Suppressor macrophage treated with lipopolysaccharide for 4 hours (primary cell): ENCODE measurements at regions not wholly inside any gene's neighbourhood (a gene's known extent, or its start where the extent isn't known, plus 50 kb on each side); places are given as distances from the start of the nearest gene placed in this dataset.

Experiments
- DNase-seq: peaks from one replicate; pipeline ENCODE4 v3.0.0-alpha.2; 2020

- DNase-seq, result no peak
These were observed 470.8 kb upstream of the TNP1 start for GRCh38 chr2:217330647-217331046.

- DNase-seq, result no peak
These were observed 469.2 kb upstream of the TNP1 start for GRCh38 chr2:217329023-217329431.

- DNase-seq, result no peak
These were observed 468.7 kb upstream of the TNP1 start for GRCh38 chr2:217328622-217328978.

- DNase-seq, result no peak
These were observed 468.2 kb upstream of the TNP1 start for GRCh38 chr2:217327953-217328621.

- DNase-seq, result no peak
These were observed 466.6 kb upstream of the TNP1 start for GRCh38 chr2:217326238-217327022.

GRCh38 chr2:217325816-217326215 is 466.0 kb upstream of the TNP1 start:
- no peak for DNase-seq

- DNase-seq, result no peak
These were observed 465.4 kb upstream of the TNP1 start for GRCh38 chr2:217325251-217325650.

- DNase-seq, result peak; percentile 75
These were observed 456.9 kb upstream of the TNP1 start for GRCh38 chr2:217316743-217317142.

GRCh38 chr2:217314021-217314460 is 454.2 kb upstream of the TNP1 start:
- DNase-seq, result no peak

- no peak for DNase-seq
These were observed 453.5 kb upstream of the TNP1 start for GRCh38 chr2:217313386-217313785.

GRCh38 chr2:217309056-217309455 is 449.2 kb upstream of the TNP1 start:
- DNase-seq, result no peak

GRCh38 chr2:217307023-217307422 is 447.2 kb upstream of the TNP1 start:
- DNase-seq, result no peak

GRCh38 chr2:217305882-217306281 is 446.0 kb upstream of the TNP1 start:
- no peak for DNase-seq

GRCh38 chr2:217304582-217304981 is 444.7 kb upstream of the TNP1 start:
- no peak for DNase-seq

- DNase-seq, result no peak
These were observed 443.0 kb upstream of the TNP1 start for GRCh38 chr2:217302856-217303255.

- peak; percentile 49 for DNase-seq
These were observed 441.5 kb upstream of the TNP1 start for GRCh38 chr2:217301142-217301925.

- no peak for DNase-seq
These were observed 439.7 kb upstream of the TNP1 start for GRCh38 chr2:217299590-217299989.

- DNase-seq, result peak; percentile 16
These were observed 437.2 kb upstream of the TNP1 start for GRCh38 chr2:217297096-217297495.

GRCh38 chr2:217294818-217295217 is 435.0 kb upstream of the TNP1 start:
- DNase-seq, result no peak

- no peak for DNase-seq
These were observed 434.3 kb upstream of the TNP1 start for GRCh38 chr2:217294211-217294610.

GRCh38 chr2:217293607-217294006 is 433.7 kb upstream of the TNP1 start:
- no peak for DNase-seq

GRCh38 chr2:217293046-217293445 is 433.2 kb upstream of the TNP1 start:
- DNase-seq, result no peak

- no peak for DNase-seq
These were observed 431.4 kb upstream of the TNP1 start for GRCh38 chr2:217291259-217291658.

- DNase-seq, result no peak
These were observed 430.6 kb upstream of the TNP1 start for GRCh38 chr2:217290467-217290866.
